ENCODE measurements at regions not wholly inside any gene's neighbourhood (a gene's known extent, or its start where the extent isn't known, plus 50 kb on each side); places are given as distances from the start of the nearest gene placed in this dataset.

GRCh38 chr7:46754140-46754720, 827.7 kb downstream of the TNS3 start:
- TF ChIP-seq CTCF (IDR thresholded peaks at IDR 0.05) = no peak
- no peak for TF ChIP-seq POLR2A (IDR thresholded peaks at IDR 0.05)
